OCI-LY3 (cell line): ENCODE measurements at regions not wholly inside any gene's neighbourhood (a gene's known extent, or its start where the extent isn't known, plus 50 kb on each side); places are given as distances from the start of the nearest gene placed in this dataset.

Experiments used
- CTCF ChIP-seq: fragments of 200-600, 300-600 bp; sonication (generic); IDR thresholded peaks from 2 replicates; pipeline ENCODE4 v1.5.1; 2014; ENCODE audit warnings: antibody characterized with exemption, low read length, low read depth
- EZH2phosphoT487 ChIP-seq: fragments of 200-600 bp; shearing (Covaris generic); IDR thresholded peaks from 2 replicates; pipeline ENCODE4 v1.6.1; 2018; ENCODE audit warnings: antibody characterized with exemption, mixed run types, low read depth

GRCh38 chr9:14427419-14427818 lies 113.5 kb upstream of the NFIB start:
- TF ChIP-seq CTCF (no peak), EZH2phosphoT487 (no peak)
